ENCODE measurements at regions not wholly inside any gene's neighbourhood (a gene's known extent, or its start where the extent isn't known, plus 50 kb on each side); places are given as distances from the start of the nearest gene placed in this dataset.

DNA sequence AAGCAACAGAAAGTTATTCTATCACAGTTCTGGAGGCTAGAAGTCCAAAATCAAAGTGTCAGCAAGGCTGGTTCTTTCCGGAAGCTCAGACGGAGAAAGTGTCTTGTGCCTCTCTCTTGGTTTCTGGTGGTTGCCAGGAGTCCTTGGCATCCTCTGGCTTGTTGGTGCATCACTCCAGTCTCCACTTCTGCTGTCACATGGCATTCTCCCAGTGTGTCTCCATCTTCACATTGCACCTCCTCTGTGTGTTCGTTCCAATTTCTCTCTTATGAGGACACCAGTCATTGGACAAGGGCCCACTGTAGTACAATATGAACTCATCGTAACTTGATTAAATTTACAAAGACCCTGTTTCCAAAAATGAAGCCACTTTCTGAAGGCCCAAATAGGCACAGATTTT is 175.4 kb upstream of the ATP5MC3 start:
- TF ChIP-seq, protein P1, sequence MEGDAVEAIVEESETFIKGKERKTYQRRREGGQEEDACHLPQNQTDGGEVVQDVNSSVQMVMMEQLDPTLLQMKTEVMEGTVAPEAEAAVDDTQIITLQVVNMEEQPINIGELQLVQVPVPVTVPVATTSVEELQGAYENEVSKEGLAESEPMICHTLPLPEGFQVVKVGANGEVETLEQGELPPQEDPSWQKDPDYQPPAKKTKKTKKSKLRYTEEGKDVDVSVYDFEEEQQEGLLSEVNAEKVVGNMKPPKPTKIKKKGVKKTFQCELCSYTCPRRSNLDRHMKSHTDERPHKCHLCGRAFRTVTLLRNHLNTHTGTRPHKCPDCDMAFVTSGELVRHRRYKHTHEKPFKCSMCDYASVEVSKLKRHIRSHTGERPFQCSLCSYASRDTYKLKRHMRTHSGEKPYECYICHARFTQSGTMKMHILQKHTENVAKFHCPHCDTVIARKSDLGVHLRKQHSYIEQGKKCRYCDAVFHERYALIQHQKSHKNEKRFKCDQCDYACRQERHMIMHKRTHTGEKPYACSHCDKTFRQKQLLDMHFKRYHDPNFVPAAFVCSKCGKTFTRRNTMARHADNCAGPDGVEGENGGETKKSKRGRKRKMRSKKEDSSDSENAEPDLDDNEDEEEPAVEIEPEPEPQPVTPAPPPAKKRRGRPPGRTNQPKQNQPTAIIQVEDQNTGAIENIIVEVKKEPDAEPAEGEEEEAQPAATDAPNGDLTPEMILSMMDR (IDR thresholded peaks at IDR 0.05; ENCODE audit: low read length), result no peak
- no peak for TF ChIP-seq EZH2 (IDR thresholded peaks at IDR 0.05; ENCODE audit: borderline replicate concordance, low read length)
